AG04450 (cell line): ENCODE measurements at regions not wholly inside any gene's neighbourhood (a gene's known extent, or its start where the extent isn't known, plus 50 kb on each side); places are given as distances from the start of the nearest gene placed in this dataset.

Source experiments
- CTCF ChIA-PET: fragments of 300-600, 350-600 bp; formaldehyde crosslinking; extraction: SDS; loops from one replicate; lab custom pipeline; 2022; ENCODE audit warnings: antibody characterized with exemption, inconsistent platforms; lab: Charles Lee
- POLR2A ChIA-PET: fragments of 350-600 bp; formaldehyde crosslinking; extraction: SDS; loops from one replicate; lab custom pipeline; 2021; ENCODE audit warnings: antibody characterized with exemption, inconsistent platforms; lab: Yijun Ruan, JAX
- DNase-seq: peaks from one replicate; pipeline ENCODE4 v3.0.0-alpha.2; 2011; ENCODE audit warnings: low read depth, low spot score
- H3K27ac ChIP-seq: one replicate; pipeline ENCODE4 v1.5.1; 2012; ENCODE audit warnings: low read depth, low read length, control low read depth
- H3K27me3 ChIP-seq: one replicate; pipeline ENCODE4 v1.6.0; 2012; ENCODE audit warnings: low read length; ENCODE audit not compliant: control insufficient read depth, insufficient read depth
- H3K4me3 ChIP-seq: 2 replicates; pipeline ENCODE4 v1.5.1; 2011; ENCODE audit warnings: mild to moderate bottlenecking, low read depth, low read length, control low read depth
- H3K9me3 ChIP-seq: 2 replicates; pipeline ENCODE4 v1.5.1; 2012; ENCODE audit warnings: low read length; ENCODE audit not compliant: control insufficient read depth, insufficient read depth
- TF ChIP-seq, protein P1 (sequence below): IDR thresholded peaks from 2 replicates; pipeline ENCODE4 v1.5.1; 2011; ENCODE audit warnings: low read depth, low read length, control low read depth, inconsistent platforms

DNA sequence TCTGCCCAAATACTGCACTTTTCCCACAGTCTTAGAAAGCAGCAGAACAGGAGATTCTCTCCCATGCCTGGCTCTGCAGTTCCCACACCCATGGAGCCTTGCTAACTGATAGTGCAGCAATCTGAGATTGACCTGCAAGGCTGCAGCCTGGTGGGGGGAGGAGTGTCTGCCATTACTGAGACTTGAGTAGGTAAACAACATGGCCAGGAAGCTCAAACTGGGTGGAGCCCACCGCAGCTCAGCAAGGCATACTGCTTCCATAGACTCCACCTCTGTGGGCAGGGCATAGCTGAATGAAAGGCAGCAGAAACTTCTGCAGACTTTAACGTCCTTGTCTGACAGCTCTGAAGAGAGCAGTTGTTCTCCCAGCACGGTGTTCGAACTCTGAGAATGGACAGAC is 358.5 kb upstream of the PCDH9 start:
- TF ChIP-seq, protein P1, sequence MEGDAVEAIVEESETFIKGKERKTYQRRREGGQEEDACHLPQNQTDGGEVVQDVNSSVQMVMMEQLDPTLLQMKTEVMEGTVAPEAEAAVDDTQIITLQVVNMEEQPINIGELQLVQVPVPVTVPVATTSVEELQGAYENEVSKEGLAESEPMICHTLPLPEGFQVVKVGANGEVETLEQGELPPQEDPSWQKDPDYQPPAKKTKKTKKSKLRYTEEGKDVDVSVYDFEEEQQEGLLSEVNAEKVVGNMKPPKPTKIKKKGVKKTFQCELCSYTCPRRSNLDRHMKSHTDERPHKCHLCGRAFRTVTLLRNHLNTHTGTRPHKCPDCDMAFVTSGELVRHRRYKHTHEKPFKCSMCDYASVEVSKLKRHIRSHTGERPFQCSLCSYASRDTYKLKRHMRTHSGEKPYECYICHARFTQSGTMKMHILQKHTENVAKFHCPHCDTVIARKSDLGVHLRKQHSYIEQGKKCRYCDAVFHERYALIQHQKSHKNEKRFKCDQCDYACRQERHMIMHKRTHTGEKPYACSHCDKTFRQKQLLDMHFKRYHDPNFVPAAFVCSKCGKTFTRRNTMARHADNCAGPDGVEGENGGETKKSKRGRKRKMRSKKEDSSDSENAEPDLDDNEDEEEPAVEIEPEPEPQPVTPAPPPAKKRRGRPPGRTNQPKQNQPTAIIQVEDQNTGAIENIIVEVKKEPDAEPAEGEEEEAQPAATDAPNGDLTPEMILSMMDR: no peak
- no peak for DNase-seq
- no peaks in the 10 kb centered on the region for H3K27me3 ChIP-seq
- H3K9me3 ChIP-seq: no peaks in the 10 kb centered on the region
- no peak overlapping the region for H3K27ac ChIP-seq
- POLR2A ChIA-PET: no interaction called here
- CTCF ChIA-PET: interaction anchor here (0.6 kb wide), 1 partner anchor 815 kb away, joined by 3 read pairs; no protein-coding TSS in a partner anchor
- no peak overlapping the region for H3K4me3 ChIP-seq

DNA sequence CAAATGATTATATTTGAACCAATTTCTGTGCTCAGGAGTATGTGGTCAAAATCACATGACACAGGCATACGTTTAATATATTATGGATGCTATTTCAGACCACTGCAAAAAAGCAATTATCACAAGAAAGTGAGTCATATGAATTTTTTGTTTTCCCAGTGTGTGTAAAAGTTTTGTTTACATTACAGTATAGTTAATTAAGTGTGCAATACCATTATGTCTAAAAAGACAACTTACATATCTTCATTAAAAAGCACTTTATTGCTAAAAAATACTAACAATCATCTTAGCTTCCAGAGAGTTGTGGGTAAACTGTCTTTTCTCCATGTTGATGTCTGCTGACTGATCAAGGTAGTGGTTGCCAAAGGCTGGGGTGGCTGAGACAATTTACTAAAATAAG is 347.2 kb upstream of the PCDH9 start:
- ChIA-PET POLR2A (no interaction called here), CTCF (no interaction called here)
- TF ChIP-seq, protein P1: no peak
- Histone ChIP-seq H3K4me3 (no peak overlapping the region), H3K27ac (no peak overlapping the region), H3K27me3 (no peaks in the 10 kb centered on the region), H3K9me3 (no peaks in the 10 kb centered on the region)
- DNase-seq: no peak

DNA sequence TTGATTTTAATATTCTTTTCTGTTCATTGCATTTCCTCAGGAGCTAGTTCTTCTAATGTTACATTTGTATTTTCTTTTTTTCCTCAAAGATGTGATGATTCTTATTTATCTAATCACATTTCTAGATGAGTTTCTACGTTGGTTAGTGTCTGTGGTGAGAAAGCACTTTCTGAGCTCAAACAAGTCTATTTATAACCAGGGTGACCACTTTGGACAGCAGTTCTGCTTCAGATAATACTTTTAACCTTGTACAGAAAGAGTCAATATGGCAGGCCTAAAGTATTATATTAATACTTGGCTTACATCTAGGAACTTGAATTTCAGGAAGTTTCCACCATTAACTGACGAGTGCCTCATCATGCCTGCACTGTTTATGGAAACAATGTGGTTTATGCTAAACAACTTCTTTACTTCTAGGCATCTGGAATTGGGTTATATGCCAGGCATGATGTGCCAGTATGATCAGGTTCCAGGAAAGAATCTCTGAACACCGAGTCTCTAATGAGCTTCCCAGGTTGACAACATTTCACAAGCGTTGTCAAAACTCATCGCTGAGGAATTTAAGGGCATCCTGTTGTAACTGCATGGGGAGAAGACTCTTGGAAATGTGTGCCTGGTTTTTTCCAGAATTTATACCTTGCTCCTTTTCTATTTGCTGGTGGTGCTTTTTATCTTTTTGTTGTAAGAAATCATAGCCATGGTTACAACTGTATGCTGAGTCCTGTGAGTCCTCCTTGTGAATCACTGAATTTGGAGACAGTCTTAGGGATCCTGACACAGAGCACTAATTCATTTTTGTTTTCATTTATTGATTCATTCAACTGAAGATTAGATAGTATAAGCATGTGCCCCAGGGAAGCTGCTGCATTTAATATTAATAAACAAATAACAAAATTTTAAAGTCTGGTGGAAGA is 344.4 kb upstream of the PCDH9 start:
- H3K27ac ChIP-seq: peak overlapping the region; percentile 2
- POLR2A ChIA-PET: interaction anchor here (0.6 kb wide), 1 partner anchor 46 kb away, joined by 3 read pairs; no protein-coding TSS in a partner anchor
- DNase-seq: peak; percentile 33
- H3K9me3 ChIP-seq: no peaks in the 10 kb centered on the region
- TF ChIP-seq, protein P1: no peak
- no peak overlapping the region for H3K4me3 ChIP-seq
- H3K27me3 ChIP-seq: no peaks in the 10 kb centered on the region
- CTCF ChIA-PET: no interaction called here

DNA sequence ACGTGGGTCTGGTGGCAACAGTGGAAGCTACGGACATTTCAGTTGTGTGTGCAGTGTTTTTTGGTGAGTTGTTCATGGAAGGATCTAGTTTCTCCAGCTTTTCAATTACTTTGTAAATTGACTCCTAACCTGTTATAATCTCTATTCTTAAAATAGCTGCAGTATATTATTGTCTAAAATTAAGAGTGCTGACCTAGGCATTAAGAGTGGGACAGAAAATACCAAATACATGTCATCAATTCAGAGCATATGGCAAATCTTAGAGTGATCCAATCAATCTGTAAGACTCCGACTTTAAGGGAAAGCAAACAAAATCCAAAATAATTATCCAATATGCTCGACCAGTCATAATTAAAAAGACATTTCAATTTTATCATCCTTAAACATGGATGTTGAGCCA is 338.1 kb upstream of the PCDH9 start:
- ChIA-PET CTCF (no interaction called here), POLR2A (no interaction called here)
- Histone ChIP-seq H3K4me3 (no peak overlapping the region), H3K27me3 (no peaks in the 10 kb centered on the region), H3K9me3 (no peaks in the 10 kb centered on the region), H3K27ac (no peak overlapping the region)
- TF ChIP-seq, protein P1: no peak
- no peak for DNase-seq

DNA sequence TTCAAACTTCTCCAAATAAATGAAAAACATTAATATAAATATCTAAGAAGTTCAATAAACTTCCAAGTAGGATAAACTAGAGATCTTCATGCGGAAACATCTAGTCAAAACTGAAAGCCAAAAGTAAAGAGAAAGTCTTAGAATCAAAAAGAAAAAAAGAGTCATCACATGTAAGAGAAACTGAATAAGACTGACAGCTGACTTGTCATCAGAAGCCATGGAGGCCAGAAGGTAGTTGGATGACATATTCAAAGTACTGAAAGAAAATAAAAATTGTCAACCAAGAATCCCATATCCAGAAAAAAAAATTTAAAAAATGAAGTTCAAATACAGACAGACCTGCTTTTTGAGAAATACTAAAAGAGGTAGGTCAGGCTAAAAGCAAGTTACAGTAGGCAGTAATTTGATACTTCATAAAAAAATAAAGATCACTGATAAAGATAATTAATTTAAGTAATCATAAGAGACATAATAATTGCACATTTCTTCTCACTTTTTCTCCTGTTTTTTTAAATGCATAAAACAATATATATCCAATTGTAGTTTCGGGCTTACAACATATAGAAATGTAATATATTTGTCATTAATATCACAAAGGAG is 327.6 kb upstream of the PCDH9 start:
- ChIA-PET CTCF (no interaction called here), POLR2A (no interaction called here)
- no peak overlapping the region for H3K27ac ChIP-seq
- DNase-seq: no peak
- no peak overlapping the region for H3K4me3 ChIP-seq
- H3K27me3 ChIP-seq: no peaks in the 10 kb centered on the region
- no peaks in the 10 kb centered on the region for H3K9me3 ChIP-seq
- TF ChIP-seq, protein P1: no peak
